HFF-Myc (cell line): ENCODE measurements at regions not wholly inside any gene's neighbourhood (a gene's known extent, or its start where the extent isn't known, plus 50 kb on each side); places are given as distances from the start of the nearest gene placed in this dataset.

Experiments used
- DNase-seq: peaks from one replicate; pipeline ENCODE4 v3.0.0-alpha.2; 2011; ENCODE audit warnings: low read depth; ENCODE audit errors: extremely low read depth
- H3K4me3 ChIP-seq: replicated peaks from 2 replicates; pipeline ENCODE4 v1.5.1; 2011; ENCODE audit warnings: low read depth, mild to moderate bottlenecking, control low read depth, low read length
- TF ChIP-seq, protein P1 (sequence below): IDR thresholded peaks from 2 replicates; pipeline ENCODE4 v1.5.1; 2012; ENCODE audit warnings: mild to moderate bottlenecking, low read depth, low read length, control low read depth; ENCODE audit errors: missing control alignments

DNA sequence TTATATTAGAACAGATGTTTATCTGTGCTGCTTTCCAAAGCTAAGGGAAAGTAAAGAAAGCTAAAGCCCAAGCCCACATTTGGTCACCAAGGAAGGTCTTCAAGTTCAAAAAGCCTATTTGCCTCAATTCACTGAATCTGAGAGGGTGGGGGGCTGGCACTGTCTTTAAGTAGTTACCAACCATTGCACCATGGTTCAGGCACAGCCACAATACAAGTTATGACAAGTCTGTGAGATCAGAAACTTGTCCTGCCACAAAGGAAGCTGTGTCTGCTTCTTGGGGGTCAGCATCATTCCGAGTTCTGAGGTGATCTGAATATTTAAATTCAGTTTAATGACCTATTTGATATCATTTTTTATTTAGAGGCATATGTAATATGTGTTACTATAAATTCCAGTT is 78.3 kb upstream of the OPRM1 start:
- DNase-seq: no peak
- TF ChIP-seq, protein P1, sequence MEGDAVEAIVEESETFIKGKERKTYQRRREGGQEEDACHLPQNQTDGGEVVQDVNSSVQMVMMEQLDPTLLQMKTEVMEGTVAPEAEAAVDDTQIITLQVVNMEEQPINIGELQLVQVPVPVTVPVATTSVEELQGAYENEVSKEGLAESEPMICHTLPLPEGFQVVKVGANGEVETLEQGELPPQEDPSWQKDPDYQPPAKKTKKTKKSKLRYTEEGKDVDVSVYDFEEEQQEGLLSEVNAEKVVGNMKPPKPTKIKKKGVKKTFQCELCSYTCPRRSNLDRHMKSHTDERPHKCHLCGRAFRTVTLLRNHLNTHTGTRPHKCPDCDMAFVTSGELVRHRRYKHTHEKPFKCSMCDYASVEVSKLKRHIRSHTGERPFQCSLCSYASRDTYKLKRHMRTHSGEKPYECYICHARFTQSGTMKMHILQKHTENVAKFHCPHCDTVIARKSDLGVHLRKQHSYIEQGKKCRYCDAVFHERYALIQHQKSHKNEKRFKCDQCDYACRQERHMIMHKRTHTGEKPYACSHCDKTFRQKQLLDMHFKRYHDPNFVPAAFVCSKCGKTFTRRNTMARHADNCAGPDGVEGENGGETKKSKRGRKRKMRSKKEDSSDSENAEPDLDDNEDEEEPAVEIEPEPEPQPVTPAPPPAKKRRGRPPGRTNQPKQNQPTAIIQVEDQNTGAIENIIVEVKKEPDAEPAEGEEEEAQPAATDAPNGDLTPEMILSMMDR: no peak
- H3K4me3 ChIP-seq: no peak overlapping the region

DNA sequence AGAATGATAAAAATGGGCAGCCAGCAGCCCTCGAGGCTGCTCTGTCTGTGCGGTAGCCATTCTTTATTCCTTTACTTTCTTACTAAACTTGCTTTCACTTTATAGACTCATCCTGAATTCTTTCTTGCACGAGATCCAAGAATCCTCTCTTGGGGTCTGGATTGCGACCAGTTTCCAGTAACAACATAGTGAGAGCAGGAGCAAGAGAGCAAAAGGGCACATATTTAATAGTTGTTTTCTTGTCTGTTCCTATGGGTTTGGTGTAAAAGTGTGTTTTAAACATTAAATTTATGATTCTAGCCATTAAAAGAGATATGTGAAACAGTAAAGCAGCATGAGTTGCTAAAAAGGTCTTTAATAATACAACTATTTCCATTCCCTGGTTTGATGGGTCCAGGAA is 78.8 kb upstream of the OPRM1 start:
- TF ChIP-seq, protein P1: no peak
- H3K4me3 ChIP-seq: no peak overlapping the region
- no peak for DNase-seq

DNA sequence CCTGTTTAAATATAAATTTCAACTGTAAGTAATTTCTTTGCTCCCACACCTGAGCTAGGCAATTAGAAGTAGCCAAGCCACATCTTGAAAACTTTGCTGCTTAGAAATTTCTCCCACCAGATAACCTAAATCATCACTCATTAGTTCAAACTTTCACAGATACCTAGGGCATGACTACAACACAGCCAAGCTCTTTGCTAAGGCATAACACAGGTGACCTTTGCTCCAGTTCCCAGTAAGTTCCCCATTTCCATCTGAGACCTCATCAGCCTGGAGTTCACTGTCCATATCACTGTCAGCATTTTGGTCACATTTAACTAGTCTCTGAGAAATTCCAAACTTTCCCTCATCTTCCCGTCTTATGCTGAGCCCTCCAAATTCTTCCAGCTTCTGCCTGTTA is 79.8 kb upstream of the OPRM1 start:
- H3K4me3 ChIP-seq: no peak overlapping the region
- TF ChIP-seq, protein P1: no peak

DNA sequence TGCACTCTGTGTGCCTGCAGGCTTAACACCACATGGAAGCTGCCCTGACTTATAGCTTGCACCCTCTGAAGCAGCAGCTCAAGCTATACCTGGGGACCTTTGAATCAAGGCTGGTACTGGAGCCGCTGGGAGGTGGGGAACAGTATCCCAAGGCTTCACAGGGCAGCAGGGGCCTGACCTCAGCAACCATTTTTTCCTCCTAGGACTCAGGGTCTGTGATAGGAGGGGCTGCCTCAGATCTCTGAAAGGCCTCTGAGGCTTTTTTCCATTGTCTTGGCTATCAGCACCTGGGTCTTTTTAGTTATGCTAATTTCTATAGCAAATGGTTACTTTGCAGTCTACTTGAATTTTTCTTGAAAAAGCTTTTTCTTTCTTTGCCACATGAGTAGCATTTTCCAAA is 80.2 kb upstream of the OPRM1 start:
- TF ChIP-seq, protein P1: no peak
- H3K4me3 ChIP-seq: no peak overlapping the region
- no peak for DNase-seq

More for the DNA sequence above, 79.8 kb upstream of the OPRM1 start:
- DNase-seq: no peak

DNA sequence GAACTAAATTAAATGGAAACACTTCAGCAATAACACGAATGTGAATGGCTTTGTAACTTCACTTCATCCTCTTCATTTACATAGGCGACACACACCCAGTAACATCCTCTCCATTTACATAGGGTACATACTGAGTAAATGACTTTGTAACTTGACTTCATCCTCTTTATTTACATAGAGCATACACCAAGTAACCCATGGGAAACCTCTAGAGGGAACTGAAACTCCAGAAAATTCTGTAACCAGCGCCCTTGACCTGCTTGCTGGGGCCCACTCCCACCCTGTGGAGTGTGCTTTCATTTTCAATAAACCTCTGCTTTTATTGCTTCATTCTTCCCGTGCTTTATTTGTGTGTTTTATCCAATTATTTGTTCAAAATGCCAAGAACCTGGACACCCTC is 81.6 kb upstream of the OPRM1 start:
- TF ChIP-seq, protein P1: no peak
- DNase-seq: no peak
- no peak overlapping the region for H3K4me3 ChIP-seq

DNA sequence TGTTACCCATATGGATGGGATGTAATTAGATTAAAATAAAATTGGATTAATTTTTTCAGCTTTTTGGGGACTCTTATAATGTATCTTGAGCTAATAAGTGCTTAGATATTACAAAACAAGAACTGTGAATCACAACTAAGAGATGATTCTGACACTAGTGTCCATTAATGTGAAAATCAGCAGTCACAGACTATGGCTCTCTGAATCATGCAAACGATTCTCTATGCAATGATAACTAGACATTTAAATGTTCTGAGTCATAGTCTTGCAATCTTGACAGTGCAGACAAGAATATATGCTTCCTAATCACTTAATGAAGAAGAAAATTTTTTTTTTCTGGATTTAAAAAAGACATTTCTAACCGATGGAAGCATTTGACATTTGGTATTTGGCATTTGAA is 82.2 kb upstream of the OPRM1 start:
- TF ChIP-seq, protein P1: no peak
- no peak for DNase-seq
- no peak overlapping the region for H3K4me3 ChIP-seq

DNA sequence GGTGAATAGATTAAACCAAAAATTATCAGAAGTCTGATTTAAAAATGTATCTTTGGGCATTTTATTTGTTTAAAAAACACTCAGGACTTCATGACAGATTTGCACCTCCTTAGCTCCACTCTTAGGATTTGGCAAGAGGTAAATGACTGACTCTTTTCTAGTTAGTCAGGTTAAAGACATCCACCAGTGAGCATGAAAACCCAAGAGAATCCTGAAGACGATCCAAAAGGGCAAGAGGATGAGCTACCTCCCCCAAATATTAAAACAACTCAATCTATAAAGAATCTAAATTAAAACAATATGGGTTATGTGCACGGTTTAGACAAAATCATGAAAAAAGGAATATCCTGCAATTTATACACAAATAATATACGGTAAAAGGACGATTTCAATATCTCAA is 89.4 kb upstream of the OPRM1 start:
- TF ChIP-seq, protein P1: no peak
- no peak overlapping the region for H3K4me3 ChIP-seq
- DNase-seq: no peak
